ENCODE measurements at regions not wholly inside any gene's neighbourhood (a gene's known extent, or its start where the extent isn't known, plus 50 kb on each side); places are given as distances from the start of the nearest gene placed in this dataset.

DNA sequence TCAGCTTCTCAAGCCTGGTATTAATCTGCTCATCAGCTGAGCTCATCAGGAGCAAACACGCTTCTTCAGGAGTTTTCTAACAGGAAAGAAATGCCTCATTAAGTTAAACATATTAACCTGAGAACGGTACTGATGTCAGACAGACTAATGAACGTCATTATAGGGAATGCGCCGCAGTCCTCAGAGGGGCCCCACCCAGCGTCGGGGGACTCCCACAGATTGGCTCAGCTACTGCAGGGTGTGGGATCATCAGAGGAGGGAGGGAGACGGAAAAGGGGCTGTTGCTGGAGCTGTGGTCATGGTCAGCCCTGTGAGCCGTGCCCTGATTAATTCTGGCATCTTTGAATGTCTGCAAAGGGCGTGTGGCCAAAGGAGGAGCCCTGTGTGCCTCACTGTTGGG is 348.5 kb downstream of the PTPRU start:
- TF ChIP-seq POLR2A (IDR thresholded peaks at IDR 0.05; ENCODE audit: low read depth, low read length): no peak
- no peak for TF ChIP-seq POLR2AphosphoS5 (IDR thresholded peaks at IDR 0.05; ENCODE audit: low read depth, low read length)
